HG03039 (cell line): ENCODE measurements at regions not wholly inside any gene's neighbourhood (a gene's known extent, or its start where the extent isn't known, plus 50 kb on each side); places are given as distances from the start of the nearest gene placed in this dataset.

Experiments used
- ATAC-seq: cut with Tn5 transposase; IDR thresholded peaks from one replicate; pipeline ENCODE4 v1.9.1; 2021; ENCODE audit warnings: mild to moderate bottlenecking, moderate library complexity; ENCODE audit not compliant: unreplicated experiment

GRCh38 chr10:104574427-104574826 is 66.7 kb upstream of the SORCS3 start:
- no peak for ATAC-seq

DNA sequence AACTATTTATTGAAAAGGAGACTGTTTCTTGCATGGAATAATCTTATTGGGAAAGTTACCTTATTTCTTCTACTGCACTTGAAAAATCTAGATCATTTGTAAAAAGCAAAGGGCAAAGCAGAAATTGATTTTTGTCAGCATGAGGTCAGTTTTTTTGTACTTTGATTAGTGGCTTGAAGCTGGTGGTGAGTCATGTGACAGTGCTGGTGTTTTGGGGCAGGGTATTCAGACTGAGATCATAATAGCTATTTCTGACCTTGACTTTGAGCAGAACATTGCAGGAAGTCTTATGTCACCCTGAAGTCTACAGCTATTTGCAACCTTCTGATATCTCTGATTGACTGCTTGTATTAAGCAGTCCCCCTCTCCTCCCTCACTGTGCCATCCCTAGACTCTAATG is 66.3 kb upstream of the SORCS3 start:
- ATAC-seq = no peak

GRCh38 chr10:104576611-104577010 is 64.5 kb upstream of the SORCS3 start:
- no peak for ATAC-seq

GRCh38 chr10:104577163-104577562 is 63.9 kb upstream of the SORCS3 start:
- ATAC-seq = no peak

- ATAC-seq = no peak
These were observed 63.1 kb upstream of the SORCS3 start for GRCh38 chr10:104577861-104578521.

GRCh38 chr10:104578671-104579070 is 62.4 kb upstream of the SORCS3 start:
- no peak for ATAC-seq

- ATAC-seq = no peak
These were observed 62.0 kb upstream of the SORCS3 start for GRCh38 chr10:104579136-104579535.

- no peak for ATAC-seq
These were observed 60.8 kb upstream of the SORCS3 start for GRCh38 chr10:104580321-104580720.

- ATAC-seq = peak; percentile 78
These were observed 60.1 kb upstream of the SORCS3 start for GRCh38 chr10:104580774-104581675.

DNA sequence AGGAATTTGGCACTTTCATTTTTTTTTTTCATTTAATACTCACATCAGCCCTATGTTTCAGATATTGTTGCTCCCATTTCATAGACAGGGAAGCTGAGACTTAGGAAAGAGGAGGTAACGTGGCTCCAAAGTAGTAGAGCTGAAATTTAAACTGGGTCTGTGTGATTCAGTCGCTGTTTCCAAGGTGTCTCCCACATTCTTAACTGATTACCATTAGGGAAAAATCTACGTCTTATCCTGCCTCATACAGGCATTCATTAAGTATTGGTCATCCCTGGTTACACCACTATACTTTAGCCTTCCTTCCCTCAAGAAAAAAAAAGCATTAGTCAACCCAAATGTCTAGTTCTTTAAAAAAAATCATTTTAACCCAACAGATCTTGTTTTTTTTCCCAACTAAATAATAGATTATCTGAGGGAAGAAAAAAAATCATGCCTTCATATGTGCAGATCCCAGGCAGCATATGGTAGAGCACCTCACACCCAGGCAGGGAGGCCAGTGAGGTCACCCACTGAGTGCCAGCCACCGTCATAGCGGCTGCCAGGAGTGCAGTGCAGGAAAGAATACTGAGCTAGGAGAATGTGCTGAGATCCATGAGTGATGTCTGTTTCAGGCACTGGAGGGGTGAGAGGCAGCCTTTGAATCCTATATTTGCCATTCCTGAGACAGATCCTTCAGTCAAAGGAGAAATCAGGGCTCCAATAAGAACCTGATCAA is 59.0 kb upstream of the SORCS3 start:
- no peak for ATAC-seq

- ATAC-seq = no peak
These were observed 58.5 kb upstream of the SORCS3 start for GRCh38 chr10:104582602-104582951.

DNA sequence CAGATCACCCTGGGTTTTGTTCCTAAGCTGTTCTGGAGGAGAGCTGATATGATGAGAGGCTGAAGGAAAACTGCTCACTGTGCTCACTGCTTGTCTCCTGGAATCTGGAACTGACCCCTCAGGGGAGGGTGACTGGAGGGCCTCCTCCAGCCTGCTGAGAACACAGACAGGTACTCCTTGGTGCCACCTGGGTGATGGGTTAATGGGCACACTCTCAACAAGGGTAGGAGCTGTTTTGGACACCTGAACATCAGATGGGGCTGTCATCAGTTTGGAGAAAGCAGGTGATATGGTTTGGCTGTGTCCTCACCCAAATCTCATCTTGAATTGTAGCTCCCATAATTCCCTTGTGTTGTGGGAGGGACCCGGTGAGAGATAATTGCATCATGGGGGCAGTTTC is 58.1 kb upstream of the SORCS3 start:
- ATAC-seq = no peak

GRCh38 chr10:104584541-104584940 is 56.5 kb upstream of the SORCS3 start:
- ATAC-seq = no peak

DNA sequence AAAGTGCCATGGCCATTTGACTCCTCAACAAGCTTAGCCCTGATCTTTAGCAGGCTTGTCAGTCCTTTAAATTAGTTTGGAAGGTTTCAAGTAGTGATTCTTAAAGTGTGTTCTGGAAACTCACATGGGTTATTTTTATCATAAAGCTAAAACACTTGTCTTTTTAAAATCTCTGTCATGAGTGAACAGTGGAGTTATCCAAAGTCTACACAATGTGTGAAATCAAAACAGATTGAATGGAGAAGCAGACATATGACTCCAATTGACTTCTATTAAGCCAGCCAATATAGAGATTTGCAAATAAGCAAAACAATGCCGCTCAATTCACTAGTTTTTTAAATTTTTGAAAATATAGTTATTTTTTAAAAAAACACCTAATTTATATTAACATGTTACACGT is 53.3 kb upstream of the SORCS3 start:
- ATAC-seq = no peak

DNA sequence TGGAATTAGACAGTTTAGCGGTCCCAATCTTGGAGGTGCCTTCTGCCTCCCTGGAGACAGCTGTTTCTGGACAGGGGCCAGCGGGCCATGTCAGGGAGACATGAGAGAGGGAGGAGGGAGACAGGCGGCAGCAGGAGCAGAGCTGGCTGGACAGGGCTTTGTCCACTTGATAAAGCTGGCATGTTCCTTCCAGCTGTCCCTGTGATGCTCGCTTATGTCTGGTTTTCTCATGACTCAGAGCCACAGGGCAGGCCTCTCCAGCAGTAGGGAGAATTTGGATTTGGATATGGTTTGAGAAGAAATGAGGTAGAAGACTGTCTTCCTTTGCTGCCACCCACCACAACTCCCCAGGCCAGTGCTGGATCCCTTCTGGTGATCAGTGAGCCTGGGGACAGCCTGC is 51.7 kb upstream of the SORCS3 start:
- no peak for ATAC-seq

DNA sequence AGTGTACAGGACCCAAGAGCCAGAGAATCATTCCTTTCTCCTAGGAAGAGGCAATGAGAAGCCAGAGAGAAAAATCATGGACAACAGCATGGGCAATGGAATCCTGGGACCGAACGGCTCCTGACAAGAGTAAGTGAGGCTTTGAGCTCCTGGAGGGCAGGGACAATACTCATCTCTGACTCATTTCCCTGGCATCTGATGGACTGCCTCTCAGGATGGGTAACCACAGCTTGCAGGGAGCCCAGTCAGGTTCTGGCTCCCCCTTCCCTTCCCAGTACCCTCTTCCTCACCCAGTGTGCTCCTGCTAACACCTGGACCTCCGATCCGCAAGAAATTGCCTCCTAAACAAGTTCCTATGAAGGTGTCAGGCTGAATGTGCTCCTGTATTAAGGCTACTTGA is 51.2 kb upstream of the SORCS3 start:
- ATAC-seq = no peak
